8988T (cell line): ENCODE measurements at regions not wholly inside any gene's neighbourhood (a gene's known extent, or its start where the extent isn't known, plus 50 kb on each side); places are given as distances from the start of the nearest gene placed in this dataset.
"Not testable (repeated sequence)": the region's sequence is repeated elsewhere in the genome, so short reads cannot be mapped to it uniquely, and the experiment has no call there.

Experiments
- DNase-seq: peaks from one replicate; pipeline ENCODE4 v3.0.0; 2011

DNA sequence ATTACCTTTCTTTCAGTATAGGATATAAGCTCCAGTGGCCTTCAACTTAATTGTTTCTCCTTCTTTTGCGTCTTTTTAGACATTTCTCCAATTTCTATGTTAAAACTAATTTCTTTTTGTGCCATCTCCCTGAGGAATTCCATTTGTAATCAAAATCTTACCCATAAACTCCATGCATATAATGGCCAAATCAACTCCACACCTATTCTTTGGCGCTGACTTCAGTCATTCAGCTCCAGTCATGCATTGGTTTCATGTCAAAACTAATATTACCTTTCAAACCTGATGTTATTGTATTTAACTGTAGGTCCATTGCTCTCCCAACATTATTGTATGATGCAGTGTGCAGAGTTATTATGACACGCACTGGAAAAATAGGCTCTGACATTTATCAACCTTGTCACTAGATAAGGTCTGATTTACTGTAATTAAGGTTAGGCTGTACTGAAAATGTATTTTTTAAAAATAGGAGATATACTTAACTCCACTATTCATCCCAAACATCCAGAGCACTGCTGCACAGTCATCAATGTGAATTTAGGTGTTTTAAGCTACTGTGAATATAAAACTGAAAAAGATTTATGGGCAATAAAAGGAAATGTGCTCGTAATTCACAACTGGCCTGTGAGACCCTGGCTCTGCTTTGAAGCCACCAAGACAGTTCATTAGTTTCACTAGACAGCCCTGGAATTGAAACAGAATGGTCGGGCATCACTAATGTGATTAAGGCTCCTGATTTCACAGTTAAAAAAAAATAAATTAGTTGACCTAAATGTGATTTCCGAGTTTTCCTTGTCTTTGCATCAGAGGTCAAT, 180.6 kb upstream of the GRIA4 start:
- no peak for DNase-seq

DNA sequence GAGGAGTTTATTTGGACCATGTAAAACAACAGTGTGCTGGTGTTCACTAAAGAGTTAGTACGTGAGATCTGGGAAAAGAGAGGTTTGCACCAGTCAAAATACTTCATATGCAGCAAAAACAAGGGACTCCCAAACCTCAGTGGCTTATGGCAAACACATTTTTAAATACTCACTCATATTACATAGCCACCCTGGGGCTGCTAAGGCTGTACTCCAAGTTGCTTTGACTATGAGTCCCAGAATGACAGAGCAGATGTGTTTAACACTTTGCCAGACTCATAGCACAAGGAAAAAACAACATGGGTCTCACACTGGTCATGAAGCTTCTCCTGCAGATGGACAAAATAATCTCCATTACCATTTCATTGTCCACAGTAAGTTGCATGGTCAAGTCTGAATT, 202.8 kb upstream of the GRIA4 start:
- DNase-seq, result no peak

DNA sequence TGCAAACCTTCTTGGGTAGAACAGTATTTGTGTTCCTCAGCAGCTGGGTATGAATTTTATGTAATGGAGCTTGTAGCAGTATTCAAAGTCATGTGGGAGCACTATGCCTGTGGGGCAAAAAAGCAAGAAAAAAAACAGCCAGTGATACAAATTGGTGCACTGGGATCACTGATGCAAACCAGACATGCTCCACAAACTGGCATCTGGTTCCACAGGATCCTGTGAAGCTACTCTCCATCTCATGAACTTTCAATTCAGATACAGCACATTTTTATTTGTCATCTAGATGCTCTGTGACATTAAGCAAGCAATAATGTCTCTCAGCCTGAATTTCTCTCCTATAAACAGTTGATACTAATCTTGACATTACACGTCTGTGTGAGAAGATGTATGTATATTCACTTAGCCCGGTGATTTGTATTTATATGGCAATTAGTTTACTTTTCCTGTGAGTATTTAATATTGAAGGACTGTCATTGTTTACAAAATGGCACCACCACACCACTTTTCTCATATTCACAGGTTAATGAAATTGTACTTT, 208.5 kb upstream of the GRIA4 start:
- DNase-seq, result no peak

DNA sequence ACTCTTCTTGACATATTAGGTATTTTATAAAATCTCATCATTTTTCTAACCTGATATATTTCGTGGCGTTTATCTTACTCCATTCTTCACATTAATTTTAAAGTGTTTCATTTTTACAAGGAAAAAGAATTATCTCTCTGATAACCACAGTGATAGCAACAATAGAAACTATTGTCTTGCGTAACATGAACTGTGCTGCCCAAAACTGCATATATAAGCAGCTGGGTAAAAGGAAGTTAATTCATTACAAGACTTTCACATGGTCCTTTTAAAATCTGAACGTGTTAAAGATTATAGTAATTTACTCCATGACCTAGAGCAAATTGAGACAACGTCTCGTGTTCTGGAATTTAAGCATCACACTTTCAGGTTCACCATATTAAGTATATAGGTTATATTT, 210.4 kb upstream of the GRIA4 start:
- DNase-seq, result no peak

DNA sequence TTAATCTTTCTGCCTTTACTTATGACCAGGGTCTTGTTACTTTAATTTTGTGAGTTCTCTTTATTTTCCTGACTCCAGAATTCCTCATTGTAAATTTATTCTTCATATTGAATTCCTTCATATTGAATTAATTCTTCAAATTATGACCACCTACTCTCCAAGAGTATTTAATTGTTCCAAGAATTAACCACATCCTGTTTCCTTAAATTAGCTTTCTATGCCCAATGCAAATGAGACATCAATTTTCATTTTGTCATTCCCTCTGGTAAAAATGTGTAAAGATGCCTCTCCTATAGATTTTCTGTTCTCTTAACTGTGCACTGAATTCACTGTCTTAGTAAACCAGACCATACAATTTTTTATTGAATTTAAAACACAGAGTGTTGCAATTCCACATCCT, 211.2 kb upstream of the GRIA4 start:
- DNase-seq, result no peak

DNA sequence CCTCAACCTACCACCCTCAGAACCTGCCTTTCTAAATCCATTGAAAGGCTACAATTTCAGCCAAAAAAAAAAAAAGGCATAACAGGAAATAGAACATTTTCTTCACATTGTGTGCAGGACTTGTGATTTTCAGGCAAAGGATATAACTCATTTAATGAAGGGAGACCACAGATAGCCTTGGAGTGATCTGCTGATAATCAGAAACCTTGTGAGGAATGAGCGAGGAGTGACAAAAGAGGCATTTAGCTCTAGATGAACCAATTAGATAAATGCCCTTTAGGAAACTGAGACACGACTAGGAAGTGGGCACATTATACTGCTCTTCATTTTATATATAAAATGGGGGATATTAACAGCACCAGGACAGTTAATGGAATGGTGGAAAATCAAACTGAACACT, 216.5 kb upstream of the GRIA4 start:
- DNase-seq, result no peak

DNA sequence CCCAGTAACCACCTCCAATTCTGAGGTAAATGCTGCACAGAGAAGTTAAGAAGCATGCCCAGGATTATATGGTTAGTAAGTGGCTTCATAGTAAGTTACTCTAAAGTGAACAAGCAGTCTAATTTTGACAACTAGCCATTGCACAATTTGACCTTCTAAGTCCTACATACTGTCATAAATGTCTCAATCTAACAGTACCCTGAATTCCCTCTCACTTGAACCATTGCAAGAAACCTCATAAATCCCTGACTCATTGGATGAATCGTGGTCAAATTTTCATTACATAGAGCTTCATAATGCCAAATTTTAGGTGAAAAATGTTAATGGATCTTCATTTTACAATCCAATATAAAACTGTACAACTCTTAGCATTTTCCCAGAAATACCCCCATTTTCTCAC, 217.3 kb upstream of the GRIA4 start:
- no peak for DNase-seq

DNA sequence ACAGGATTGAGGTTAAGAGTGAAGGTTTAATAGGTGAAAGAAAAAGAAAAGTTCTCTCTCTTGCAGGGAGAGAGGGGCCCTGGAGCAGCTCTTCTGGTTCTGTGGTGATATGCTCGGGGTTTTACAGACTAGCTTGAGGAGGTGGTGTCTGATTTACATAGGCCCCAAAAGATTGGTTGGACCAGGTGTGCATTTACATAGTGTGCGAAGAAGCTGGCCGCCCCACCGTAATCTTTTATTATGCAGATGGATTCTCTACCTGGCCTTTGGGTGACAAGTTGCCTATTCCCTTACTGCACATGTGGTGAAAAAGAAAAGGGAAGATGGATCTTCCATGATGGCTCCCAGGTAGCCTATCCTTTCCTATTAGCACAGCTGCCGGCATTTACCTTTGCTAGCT, 219.9 kb upstream of the GRIA4 start:
- no peak for DNase-seq

DNA sequence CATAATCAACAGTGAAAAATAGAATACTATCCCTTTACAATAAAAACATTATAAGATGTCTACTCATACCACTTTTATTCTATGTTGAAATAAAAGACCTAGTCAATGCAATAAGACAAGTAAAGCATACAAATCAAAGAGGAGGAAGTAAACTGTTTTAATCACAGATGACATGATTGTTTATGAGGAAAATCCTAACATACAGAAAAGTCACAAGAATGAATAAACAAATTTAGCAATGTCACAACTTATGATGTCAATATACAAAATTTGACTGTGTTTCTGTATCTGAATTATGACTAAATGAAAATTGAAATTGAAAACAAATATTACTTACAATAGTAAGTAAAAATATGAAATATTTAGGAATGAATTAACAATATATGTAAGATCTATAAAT, 221.9 kb upstream of the GRIA4 start:
- no peak for DNase-seq

DNA sequence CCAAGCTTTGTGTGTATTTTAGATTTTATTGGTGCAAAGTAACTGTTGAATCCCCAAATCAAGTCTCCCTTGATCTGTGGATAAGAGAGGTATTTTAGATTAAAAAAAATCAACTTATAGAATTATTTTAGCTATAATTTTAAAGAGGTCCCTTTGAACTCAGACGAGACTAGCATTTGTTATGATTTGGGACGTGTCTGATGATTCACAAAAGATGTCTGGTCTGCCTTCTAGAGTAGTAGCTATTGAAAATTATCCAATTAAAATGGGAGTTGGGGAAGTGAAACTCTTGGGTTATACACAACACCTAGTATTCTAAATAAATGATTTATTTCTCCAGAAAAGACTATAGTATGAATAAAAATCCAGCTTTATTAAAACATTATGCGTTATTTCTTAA, 227.9 kb upstream of the GRIA4 start:
- DNase-seq, result no peak

DNA sequence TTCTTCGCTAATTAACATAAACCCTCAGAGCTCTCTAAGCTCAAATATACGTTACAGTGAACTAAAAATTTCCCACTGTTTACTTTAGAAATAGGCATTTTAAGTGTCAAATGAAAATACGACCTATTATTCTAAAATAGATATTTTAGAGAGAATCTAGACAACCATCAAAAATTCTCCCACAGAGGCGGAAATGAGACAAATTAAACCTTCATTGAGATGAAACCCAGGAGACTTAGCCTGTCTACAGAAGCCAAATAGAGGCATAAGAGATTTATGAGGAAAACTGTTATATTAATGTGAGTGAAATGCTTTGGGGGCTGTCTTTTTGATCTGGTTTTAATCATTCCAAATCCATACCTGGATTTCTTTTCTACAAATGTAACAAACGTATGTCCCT, 232.0 kb upstream of the GRIA4 start:
- no peak for DNase-seq

DNA sequence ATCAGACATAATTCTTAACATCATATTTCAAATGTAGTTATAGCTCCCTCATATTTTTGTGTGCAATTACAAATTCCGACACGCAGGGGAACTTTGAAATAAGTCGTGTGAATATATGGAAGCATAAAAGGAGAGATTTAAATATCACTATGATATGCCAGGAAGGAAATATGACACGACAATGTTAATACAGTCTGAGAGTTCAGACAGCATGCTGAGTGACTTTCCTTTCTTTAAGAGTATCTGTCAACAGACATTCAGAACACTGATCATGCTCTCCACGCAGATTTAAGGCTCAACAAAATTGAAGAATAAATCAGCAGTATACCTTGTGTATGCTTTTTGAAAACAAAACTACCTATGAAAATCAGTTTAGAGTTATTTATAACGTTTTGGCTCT, 232.6 kb upstream of the CARD18 start:
- no peak for DNase-seq

DNA sequence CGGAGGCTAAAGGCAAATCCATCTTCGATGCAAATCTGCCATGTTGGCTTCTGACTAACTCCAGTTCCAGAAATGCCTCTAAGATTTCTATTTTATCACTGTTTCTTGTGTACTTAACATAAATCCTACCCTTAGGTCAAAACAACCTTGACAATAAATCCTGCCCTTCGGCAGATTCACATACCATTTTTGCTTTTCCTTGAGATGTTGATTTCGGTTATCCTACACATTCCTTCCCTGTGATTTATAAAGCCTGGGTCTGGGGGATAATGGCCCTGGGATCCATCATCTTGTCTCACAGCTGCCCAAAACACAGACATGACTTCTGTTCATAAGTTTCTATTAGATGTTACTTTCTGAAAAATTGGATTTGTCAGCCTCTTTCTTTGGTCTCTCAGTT, 231.7 kb upstream of the CARD18 start:
- DNase-seq, result no peak

DNA sequence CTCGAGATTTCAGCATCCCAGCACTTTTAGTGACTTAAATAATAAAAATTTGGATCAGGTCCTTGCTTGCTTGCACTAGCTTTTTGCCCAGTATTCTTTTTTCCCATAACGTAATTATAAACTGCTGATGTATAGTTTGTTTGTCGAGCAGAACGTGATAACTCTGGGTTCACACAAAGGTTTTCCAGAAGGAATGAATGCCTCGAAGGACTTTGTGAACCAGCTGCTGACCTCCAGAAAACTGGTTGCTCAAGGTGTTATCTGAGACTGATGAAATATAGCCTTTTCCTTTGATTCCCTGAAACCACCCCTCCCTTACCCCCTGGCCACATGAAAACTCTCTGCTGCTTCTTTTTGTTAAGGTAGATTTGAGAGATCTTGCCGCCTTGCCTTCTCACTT, 229.1 kb upstream of the CARD18 start:
- DNase-seq, result no peak

DNA sequence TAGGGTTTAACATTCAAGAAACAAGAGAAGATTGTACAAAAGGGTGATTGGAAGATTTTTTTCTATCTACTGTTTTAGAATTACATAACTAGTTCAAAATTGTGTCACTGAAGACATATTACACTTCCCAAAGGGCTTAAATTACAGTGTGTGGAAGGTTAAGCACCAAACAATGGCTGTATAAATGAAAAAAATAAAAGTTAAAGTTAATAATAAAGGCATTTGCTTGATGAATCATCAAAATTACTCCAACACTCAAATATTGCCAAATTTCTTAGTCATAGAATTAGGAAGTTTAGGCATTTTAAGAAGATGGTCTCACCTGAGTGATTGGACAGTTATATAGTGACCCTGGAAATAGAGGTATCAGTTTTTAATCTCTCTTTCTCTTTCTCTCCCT, 227.6 kb upstream of the CARD18 start:
- DNase-seq, result no peak

DNA sequence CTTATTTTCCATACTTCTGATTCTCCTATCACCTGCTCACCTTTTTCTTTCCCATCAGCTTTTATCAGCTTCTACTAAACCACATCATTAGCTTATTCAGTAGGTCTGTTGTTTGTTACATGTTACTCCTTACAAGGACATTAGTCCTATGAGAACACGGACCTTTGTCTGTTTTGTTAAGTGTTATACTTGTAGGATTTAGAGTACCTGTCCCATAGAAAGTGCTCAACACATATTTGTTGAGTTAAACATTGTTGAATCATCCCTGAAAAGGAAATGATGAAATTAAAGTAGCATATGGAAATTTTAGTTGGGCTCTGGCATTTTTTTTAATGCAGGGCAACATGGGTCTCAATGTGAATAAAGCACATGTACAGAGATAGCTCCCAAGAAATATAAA, 222.1 kb upstream of the CARD18 start:
- no peak for DNase-seq

DNA sequence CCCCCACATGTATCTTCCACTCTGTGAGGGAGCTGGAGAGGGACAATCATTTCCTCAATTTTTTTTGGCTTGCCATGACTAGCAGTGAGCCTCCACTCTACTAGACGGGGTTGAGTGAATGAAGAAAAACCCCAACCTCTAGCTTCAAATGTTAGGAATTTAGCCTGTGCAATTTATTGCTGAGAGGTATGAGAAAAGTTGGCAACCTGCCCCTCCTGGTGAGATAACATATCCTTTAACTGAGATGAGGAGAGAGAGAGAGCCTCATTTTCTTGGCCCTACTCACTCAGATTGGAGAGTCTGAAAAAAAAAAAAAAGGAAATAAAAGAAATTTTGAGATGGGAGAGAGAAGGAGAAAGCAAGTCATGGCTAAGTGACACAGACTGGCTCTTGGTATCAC, 218.2 kb upstream of the CARD18 start:
- no peak for DNase-seq

DNA sequence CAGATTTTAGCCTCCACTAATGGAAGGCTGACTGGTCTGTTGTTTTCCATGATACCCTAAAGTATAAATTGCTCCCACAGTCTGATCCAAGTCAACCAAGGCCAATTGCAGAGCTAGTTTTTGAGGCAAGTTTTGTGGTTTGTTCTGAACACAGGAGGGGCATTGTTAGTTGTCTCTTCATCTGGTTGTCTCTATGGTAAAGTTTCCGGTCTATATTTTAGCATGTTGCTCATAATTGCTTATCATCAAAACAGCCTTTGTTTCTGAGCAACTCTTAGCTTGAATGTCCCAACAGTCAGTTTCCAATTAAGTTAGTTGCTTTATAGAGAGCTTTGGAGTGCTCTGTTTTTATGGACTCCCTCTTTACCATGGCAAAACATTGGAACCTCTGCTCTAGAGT, 217.6 kb upstream of the CARD18 start:
- DNase-seq, result no peak

DNA sequence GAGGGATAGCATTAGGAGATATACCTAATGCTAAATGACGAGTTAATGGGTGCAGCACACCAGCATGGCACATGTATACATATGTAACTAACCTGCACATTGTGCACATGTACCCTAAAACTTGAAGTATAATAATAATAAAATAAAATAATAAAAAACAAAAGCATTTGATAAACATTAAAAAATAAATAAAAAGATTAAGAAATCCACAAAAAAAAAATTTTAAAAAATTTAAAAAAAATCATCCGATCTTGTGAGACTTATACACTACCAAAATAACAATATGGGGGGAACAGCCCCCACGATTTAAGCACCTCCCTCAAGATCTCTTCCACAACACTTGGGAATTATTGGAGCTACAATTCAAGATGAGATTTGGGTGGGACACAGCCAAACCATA, 210.3 kb upstream of the CARD18 start:
- DNase-seq, result not testable (repeated sequence)

DNA sequence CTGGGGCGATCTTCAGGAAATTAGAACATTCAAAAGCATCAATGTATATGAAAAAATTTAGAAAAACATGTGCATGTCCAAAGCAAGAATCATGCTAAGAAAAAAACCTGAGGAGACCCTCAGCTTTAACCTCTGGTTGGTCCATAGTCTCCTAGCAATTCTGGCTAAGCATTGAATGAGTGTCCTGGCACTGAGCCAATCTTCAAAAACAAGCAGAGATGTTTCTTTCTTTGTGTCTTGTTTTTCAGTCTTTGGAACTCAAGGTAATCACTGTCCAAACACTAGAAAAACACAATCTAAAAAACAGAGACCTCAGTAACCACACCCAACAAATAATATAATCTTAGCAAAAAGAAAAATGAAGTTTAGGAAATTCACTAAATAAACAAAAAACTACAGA, 205.4 kb upstream of the CARD18 start:
- DNase-seq, result no peak

DNA sequence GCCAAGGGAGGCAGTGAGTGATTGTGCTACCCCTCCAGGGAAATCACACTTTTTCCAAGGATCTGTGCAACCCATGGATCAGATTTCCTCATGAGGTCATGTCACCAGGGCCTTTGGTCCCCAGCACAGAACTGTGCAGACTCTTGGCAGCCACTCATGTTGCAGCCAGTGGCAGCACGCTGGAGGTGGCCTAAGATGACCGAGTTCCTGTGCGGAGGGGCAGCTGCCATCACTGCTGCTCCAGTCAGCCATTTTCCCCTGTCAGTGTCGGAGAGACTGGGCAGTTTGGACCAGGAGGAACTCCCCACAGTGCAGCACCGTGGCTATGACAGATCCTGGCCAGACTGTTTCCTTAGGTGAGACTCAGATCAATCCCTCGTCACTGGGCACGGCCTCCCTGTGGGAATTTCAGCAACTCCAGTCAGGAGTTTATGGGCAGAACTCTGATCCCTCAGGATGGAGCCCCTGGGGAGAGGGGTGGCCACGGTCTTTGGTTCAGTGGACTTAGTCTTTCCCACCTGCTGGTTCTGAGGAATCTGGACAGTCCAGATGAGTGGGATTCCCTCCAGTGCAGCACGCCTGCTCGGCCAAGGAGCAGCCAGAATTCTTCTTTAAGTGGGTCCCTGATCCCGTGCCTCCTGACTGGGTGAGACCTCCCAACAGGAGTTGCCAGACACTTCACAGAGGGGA, 194.6 kb upstream of the CARD18 start:
- DNase-seq, result no peak

DNA sequence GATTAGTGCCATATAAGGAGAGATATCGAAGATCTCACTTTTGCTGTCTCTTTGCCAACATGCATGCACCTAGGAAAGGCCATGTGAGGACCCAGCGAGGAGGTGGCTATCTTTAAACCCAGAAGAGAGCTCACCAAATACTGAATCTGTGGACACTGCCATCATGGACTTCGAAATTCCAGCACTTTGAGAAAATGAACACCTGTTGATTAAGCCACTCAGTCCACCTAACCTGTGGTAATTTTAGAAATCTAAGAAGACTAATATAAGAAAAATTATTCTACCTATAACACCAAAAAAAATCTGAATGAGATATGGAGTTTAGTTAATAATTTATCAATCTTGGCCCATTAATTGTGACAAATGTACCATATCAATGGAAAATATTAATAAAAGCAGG, 193.6 kb upstream of the CARD18 start:
- no peak for DNase-seq

DNA sequence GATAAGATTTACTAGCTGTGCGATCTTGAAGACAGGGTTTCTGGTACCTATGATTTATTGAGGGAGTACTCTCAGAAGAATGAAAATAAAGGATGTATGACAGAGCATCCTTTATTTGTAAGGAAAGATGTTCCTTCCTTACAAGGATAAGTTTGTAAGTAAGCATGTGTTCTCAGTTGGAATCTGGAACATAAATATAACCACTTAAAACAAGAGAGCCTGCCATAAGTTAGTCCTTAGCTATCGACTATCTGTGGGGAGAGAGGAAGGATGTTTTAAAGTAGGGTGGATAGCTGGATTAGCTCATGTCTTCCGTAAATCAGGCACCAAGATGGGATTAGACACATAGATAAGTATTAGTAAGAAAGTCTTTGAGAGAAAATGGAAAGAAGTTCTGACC, 192.6 kb upstream of the CARD18 start:
- DNase-seq, result no peak

DNA sequence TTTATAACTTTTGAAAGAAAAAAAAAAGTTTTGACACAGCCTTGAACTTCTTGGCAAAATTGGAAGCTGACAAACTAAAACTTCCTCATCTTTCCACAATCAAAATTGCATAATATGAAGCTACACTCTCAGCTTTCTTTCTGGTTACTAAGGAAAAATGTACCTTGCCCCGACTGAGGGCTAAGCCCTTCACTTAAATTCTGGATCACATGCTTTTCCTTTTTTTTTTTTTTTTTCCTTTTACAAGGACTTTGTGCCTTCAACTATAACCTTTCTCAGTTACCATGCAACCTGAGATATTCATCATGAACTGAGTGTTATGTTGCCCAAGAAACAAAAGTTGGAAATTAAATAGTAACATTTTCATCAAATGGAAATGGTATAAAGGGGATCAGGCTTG, 188.5 kb upstream of the CARD18 start:
- no peak for DNase-seq

DNA sequence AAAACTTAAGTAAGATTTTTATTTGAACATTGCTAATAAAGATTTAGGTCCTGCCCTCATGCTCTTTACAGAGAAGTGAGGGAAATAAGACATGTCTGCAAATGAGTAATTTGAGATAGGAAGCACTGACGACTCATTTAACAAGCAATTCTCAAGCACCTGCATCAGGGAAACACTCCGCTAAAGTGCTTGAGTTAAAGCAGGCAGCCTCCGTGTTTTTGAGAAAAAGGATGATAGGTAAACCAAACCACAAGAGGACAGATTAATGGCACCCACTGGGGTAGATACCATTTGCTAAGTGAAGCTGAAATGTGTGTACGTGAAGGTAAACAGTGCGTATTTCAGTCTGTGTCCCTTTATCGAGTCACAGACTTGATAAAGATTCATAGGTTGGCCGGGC, 184.6 kb upstream of the CARD18 start:
- no peak for DNase-seq
